H9 (cell line): ENCODE measurements at regions not wholly inside any gene's neighbourhood (a gene's known extent, or its start where the extent isn't known, plus 50 kb on each side); places are given as distances from the start of the nearest gene placed in this dataset.

Experiments
- DNase-seq: peaks from one replicate; pipeline ENCODE4 v3.0.0-alpha.2; 2017
- H2AFZ ChIP-seq: one replicate; pipeline ENCODE4 v1.6.1; 2013; ENCODE audit warnings: mild to moderate bottlenecking, low read length, control low read depth, moderate library complexity
- H2AK5ac ChIP-seq: 2 replicates; pipeline ENCODE4 v1.6.1; 2013; ENCODE audit warnings: low read length, control low read depth, mixed read lengths; ENCODE audit not compliant: insufficient read length
- H2BK120ac ChIP-seq: one replicate; pipeline ENCODE4 v1.6.1; 2013; ENCODE audit warnings: low read depth, mild to moderate bottlenecking, low read length, control low read depth, inconsistent platforms; ENCODE audit not compliant: poor library complexity, severe bottlenecking
- H2BK12ac ChIP-seq: 2 replicates; pipeline ENCODE4 v1.6.1; 2013; ENCODE audit warnings: low read length, control low read depth, mixed read lengths, low read depth; ENCODE audit not compliant: insufficient read length
- H2BK15ac ChIP-seq: 2 replicates; pipeline ENCODE4 v1.6.1; 2013; ENCODE audit warnings: low read depth, low read length, control low read depth
- H2BK20ac ChIP-seq: one replicate; pipeline ENCODE4 v1.6.1; 2013; ENCODE audit warnings: low read depth, mild to moderate bottlenecking, low read length, control low read depth, inconsistent platforms; ENCODE audit not compliant: poor library complexity, severe bottlenecking
- H2BK5ac ChIP-seq: 2 replicates; pipeline ENCODE4 v1.6.1; 2013; ENCODE audit warnings: low read length, control low read depth, mixed read lengths; ENCODE audit not compliant: insufficient read length
- H3K14ac ChIP-seq: 2 replicates; pipeline ENCODE4 v1.6.1; 2013; ENCODE audit warnings: low read length, control low read depth; ENCODE audit not compliant: insufficient read depth
- H3K18ac ChIP-seq: 2 replicates; pipeline ENCODE4 v1.6.1; 2013; ENCODE audit warnings: low read depth, mild to moderate bottlenecking, mixed read lengths, low read length, control low read depth; ENCODE audit not compliant: insufficient read length
- H3K23ac ChIP-seq: 2 replicates; pipeline ENCODE4 v1.6.1; 2013; ENCODE audit warnings: low read length, control low read depth, mixed read lengths, low read depth; ENCODE audit not compliant: insufficient read length
- H3K23me2 ChIP-seq: 2 replicates; pipeline ENCODE4 v1.6.1; 2013; ENCODE audit warnings: low read depth, mild to moderate bottlenecking, mixed read lengths, low read length, control low read depth; ENCODE audit not compliant: insufficient read length, poor library complexity, severe bottlenecking
- H3K27ac ChIP-seq: 2 replicates; pipeline ENCODE4 v1.5.1; 2013; ENCODE audit warnings: low read length, control low read depth, mixed read lengths, low read depth; ENCODE audit not compliant: insufficient read length
- H3K27me3 ChIP-seq: 2 replicates; pipeline ENCODE4 v1.6.1; 2013; ENCODE audit warnings: low read length, control low read depth, inconsistent platforms; ENCODE audit not compliant: insufficient read depth
- H3K4ac ChIP-seq: 2 replicates; pipeline ENCODE4 v1.6.1; 2013; ENCODE audit warnings: low read depth, mild to moderate bottlenecking, control low read depth, inconsistent platforms, low read length, moderate library complexity
- H3K4me1 ChIP-seq: 2 replicates; pipeline ENCODE4 v1.6.1; 2013; ENCODE audit warnings: low read length, control low read depth, inconsistent platforms; ENCODE audit not compliant: insufficient read depth
- H3K4me2 ChIP-seq: 2 replicates; pipeline ENCODE4 v1.6.1; 2013; ENCODE audit warnings: low read length, control low read depth, mixed read lengths; ENCODE audit not compliant: insufficient read length, insufficient read depth
- H3K56ac ChIP-seq: 2 replicates; pipeline ENCODE4 v1.6.1; 2013; ENCODE audit warnings: low read depth, mild to moderate bottlenecking, mixed read lengths, low read length, control low read depth; ENCODE audit not compliant: insufficient read length
- H3K79me1 ChIP-seq: 2 replicates; pipeline ENCODE4 v1.6.1; 2013; ENCODE audit warnings: low read depth, mild to moderate bottlenecking, moderate library complexity, low read length, control low read depth, inconsistent platforms; ENCODE audit not compliant: insufficient read depth, poor library complexity, severe bottlenecking
- H3K79me2 ChIP-seq: 2 replicates; pipeline ENCODE4 v1.6.1; 2013; ENCODE audit warnings: low read length, control low read depth, inconsistent platforms; ENCODE audit not compliant: insufficient read depth
- H3K9ac ChIP-seq: 2 replicates; pipeline ENCODE4 v1.6.1; 2013; ENCODE audit warnings: low read length, control low read depth, mixed read lengths; ENCODE audit not compliant: insufficient read length; ENCODE audit errors: extremely low read depth
- H3K9me3 ChIP-seq: one replicate; pipeline ENCODE4 v1.6.1; 2013; ENCODE audit warnings: low read depth, low read length, inconsistent platforms; ENCODE audit not compliant: control insufficient read depth
- H3T11ph ChIP-seq: one replicate; pipeline ENCODE4 v1.6.1; 2013; ENCODE audit warnings: mild to moderate bottlenecking, low read length, control low read depth, inconsistent platforms
- H4K20me1 ChIP-seq: one replicate; pipeline ENCODE4 v1.6.1; 2013; ENCODE audit not compliant: control insufficient read depth, insufficient read length, insufficient read depth
- H4K5ac ChIP-seq: 2 replicates; pipeline ENCODE4 v1.6.1; 2013; ENCODE audit warnings: low read depth, mild to moderate bottlenecking, mixed read lengths, low read length, control low read depth; ENCODE audit not compliant: insufficient read length
- H4K8ac ChIP-seq: replicated peaks from 2 replicates; pipeline ENCODE4 v1.6.1; 2013; ENCODE audit warnings: low read length, control low read depth, mixed read lengths, low read depth; ENCODE audit not compliant: insufficient read length
- H4K91ac ChIP-seq: 2 replicates; pipeline ENCODE4 v1.6.1; 2013; ENCODE audit warnings: low read depth, mild to moderate bottlenecking, moderate library complexity, mixed read lengths, low read length, control low read depth; ENCODE audit not compliant: insufficient read length
- H3K27ac Mint-ChIP-seq, 3 experiments: 2 replicates in 2 of 3; 3 replicates in 1 of 3; pipeline ENCODE4 v1.8.0; 2020 to 2021; ENCODE audit warnings: mixed read lengths in 3 of 3, mild to moderate bottlenecking in 1 of 3, moderate library complexity in 1 of 3
- H3K27me3 Mint-ChIP-seq: 2 replicates; pipeline ENCODE4 v1.8.0; 2021; ENCODE audit warnings: low read depth, mild to moderate bottlenecking, moderate library complexity, mixed read lengths
- H3K36me3 Mint-ChIP-seq, 3 experiments: 2 replicates in 2 of 3; 3 replicates in 1 of 3; pipeline ENCODE4 v1.8.0; 2020 to 2021; ENCODE audit warnings: low read depth in 3 of 3, mixed read lengths in 3 of 3; ENCODE audit not compliant: insufficient read depth in 1 of 3
- H3K4me1 Mint-ChIP-seq, 2 experiments: 2 replicates each; pipeline ENCODE4 v1.8.0; 2020; ENCODE audit warnings: mixed read lengths in 2 of 2
- H3K4me3 Mint-ChIP-seq, 2 experiments: 2 replicates in 1 of 2; 3 replicates in 1 of 2; pipeline ENCODE4 v1.8.0; 2020 to 2021; ENCODE audit warnings: mild to moderate bottlenecking in 2 of 2, mixed read lengths in 2 of 2, moderate library complexity in 1 of 2
- H3K9me3 Mint-ChIP-seq, 2 experiments: 2 replicates in 1 of 2; 3 replicates in 1 of 2; pipeline ENCODE4 v1.8.0; 2020; ENCODE audit warnings: mild to moderate bottlenecking in 2 of 2, mixed read lengths in 2 of 2, moderate library complexity in 1 of 2
- WGBS: extraction: QIAGEN DNeasy Blood & Tissue Kit; methylation state at CpG from one replicate; pipeline ENCODE4 v1.1.7; 2013; ENCODE audit warnings: missing lambda C conversion rate, low lambda C conversion rate, mixed read lengths; ENCODE audit not compliant: insufficient read length; ENCODE audit errors: extremely low coverage; 5-methylcytosine and 5-hydroxymethylcytosine counted together
- TF ChIP-seq, protein P1 (sequence below): fragments of 200-600 bp; sonication (generic); conservative IDR thresholded peaks from 3 replicates; pipeline ENCODE4 v1.8.0; 2021; ENCODE audit warnings: antibody characterized with exemption, mild to moderate bottlenecking

DNA sequence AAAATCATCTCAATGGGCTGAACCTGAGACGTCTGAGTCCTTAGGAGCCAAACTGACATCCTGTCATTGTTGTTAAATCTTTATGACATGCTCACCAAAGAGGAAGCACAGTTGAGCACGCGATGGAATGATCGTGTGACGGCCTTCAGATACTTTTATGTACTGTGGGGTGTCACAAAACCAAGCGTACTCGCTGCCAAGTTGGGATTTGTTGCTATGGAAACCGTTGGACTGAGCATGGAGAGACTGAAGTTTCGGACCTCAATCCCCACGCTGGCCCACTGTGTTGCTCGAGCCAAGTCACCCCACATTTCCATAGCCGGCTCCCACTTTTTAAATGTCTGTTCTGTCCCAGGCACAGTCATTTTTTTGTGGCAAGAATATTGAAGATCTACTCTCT lies 222.8 kb upstream of the SDK2 start:
- Histone ChIP-seq H3K18ac (no peak overlapping the region), H3K4me1 (no peaks in the 10 kb centered on the region), H3K79me1 (no peaks in the 10 kb centered on the region), H3K14ac (no peak overlapping the region), H2BK20ac (no peak overlapping the region), H3K56ac (no peak overlapping the region), H3K4ac (no peak overlapping the region), H4K91ac (no peak overlapping the region), H3K23ac (no peak overlapping the region), H3K9ac (no peak overlapping the region), H2BK15ac (no peak overlapping the region), H4K8ac (no peak overlapping the region), H4K20me1 (no peaks in the 10 kb centered on the region), H3K9me3 (no peaks in the 10 kb centered on the region), H2BK12ac (no peak overlapping the region), H2AK5ac (no peak overlapping the region), H3K4me2 (no peak overlapping the region), H3K79me2 (no peaks in the 10 kb centered on the region), H2BK5ac (no peak overlapping the region), H4K5ac (no peak overlapping the region), H3K23me2 (no peaks in the 10 kb centered on the region), H3K27me3 (no peaks in the 10 kb centered on the region), H3K27ac (no peak overlapping the region), H2BK120ac (no peak overlapping the region), H3T11ph (no peak overlapping the region), H2AFZ (no peak overlapping the region)
- DNase-seq, result no peak
- TF ChIP-seq, protein P1, sequence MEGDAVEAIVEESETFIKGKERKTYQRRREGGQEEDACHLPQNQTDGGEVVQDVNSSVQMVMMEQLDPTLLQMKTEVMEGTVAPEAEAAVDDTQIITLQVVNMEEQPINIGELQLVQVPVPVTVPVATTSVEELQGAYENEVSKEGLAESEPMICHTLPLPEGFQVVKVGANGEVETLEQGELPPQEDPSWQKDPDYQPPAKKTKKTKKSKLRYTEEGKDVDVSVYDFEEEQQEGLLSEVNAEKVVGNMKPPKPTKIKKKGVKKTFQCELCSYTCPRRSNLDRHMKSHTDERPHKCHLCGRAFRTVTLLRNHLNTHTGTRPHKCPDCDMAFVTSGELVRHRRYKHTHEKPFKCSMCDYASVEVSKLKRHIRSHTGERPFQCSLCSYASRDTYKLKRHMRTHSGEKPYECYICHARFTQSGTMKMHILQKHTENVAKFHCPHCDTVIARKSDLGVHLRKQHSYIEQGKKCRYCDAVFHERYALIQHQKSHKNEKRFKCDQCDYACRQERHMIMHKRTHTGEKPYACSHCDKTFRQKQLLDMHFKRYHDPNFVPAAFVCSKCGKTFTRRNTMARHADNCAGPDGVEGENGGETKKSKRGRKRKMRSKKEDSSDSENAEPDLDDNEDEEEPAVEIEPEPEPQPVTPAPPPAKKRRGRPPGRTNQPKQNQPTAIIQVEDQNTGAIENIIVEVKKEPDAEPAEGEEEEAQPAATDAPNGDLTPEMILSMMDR, result no peak
- no peaks in the 10 kb centered on the region for H3K9me3 Mint-ChIP-seq
- H3K4me1 Mint-ChIP-seq, result peaks cover 2 to 5% of the 10 kb centered on the region in 2 experiments; a peak in 2 of 4 replicates
- no CpG with 5 or more reads among the region's 12 CpGs for WGBS
- H3K27ac Mint-ChIP-seq, result no peak overlapping the region
- no peak overlapping the region for H3K4me3 Mint-ChIP-seq
- H3K27me3 Mint-ChIP-seq, result peaks cover 8% of the 10 kb centered on the region
- no peaks in the 10 kb centered on the region for H3K36me3 Mint-ChIP-seq
